Hematopoietic multipotent progenitor cell treated with erythropoietin and hydrocortisone succinate and interleukin-3 and kit ligand, for 17 days (in vitro differentiated cells): ENCODE measurements at regions not wholly inside any gene's neighbourhood (a gene's known extent, or its start where the extent isn't known, plus 50 kb on each side); places are given as distances from the start of the nearest gene placed in this dataset.
"Not testable (repeated sequence)": the region's sequence is repeated elsewhere in the genome, so short reads cannot be mapped to it uniquely, and the experiment has no call there.

Experiments used
- DNase-seq: peaks from one replicate; pipeline ENCODE4 v3.0.0-alpha.2; 2015; ENCODE audit warnings: low spot score

DNA sequence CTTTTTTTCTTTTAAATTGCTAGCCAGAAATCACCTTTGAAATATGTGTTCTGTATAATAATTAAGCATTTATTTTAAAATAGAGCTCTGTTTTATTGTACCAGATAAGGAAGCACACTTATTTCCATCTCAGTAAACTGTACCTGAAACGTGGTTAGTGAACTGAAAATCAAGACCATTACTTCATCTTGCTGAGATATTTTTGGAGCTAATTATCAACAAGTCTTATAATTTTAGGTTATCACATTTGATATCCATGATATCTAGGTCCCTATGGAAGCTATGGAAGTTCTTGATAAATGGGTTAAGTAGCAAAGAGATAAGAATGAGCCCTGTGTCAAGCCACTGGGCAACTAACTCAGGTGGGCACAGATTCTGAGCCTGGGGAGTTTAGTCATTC lies 187.2 kb downstream of the NFKBIZ start:
- no peak for DNase-seq

- DNase-seq: no peak
Observed at GRCh38 chr3:102037209-102037608, 187.9 kb downstream of the NFKBIZ start.

GRCh38 chr3:102037791-102038190 lies 188.5 kb downstream of the NFKBIZ start:
- no peak for DNase-seq

DNA sequence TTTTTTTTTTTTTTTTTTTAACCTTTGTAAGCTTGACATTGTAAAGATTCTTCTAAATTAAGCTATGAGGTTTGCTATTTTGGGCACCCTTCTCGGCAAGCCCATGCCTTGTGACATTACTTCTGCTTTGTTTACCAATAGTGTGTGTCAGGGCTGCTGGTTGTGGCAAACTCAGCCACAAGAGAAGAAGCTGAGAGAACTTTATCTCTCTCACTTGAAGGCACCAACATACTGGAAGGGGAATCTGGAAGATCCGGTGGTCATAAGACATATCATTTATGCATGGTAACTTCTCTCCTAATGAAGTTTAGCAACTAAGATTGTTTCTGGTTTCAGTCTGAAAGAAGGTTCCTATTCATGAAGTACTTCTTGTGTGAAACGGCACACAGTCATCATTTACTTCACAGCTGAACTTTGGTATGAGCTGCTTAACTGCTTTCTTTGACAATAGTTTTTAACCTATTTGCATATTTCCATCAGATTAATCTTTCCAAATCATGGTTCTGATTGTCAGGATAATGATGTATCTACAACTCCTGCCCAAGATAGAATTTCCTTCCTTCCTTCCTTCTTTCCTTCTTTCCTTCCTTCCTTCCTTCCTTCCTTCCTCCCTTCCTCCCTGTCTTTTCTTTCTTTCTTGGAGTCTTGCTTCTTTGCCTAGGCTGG lies 189.3 kb downstream of the NFKBIZ start:
- DNase-seq: no peak

DNA sequence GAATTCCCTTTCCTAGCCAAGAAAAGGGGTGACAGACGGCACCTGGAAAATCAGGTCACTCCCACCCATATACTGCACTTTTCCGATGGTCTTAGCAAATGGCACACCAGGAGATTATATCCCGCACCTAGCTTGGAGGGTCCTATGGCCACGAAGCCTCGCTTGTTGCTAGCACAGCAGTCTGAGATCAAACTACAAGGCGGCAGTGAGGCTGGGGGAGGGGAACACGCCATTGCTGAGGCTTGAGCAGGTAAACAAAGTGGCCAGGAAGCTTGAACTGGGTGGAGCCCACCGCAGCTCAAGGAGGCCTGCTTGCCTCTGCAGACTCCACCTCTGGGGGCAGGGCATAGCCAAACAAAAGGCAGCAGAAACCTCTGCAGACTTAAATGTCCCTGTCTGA lies 190.8 kb downstream of the NFKBIZ start:
- DNase-seq: not testable (repeated sequence)

- no peak for DNase-seq
Observed at GRCh38 chr3:102053375-102053989, 204.2 kb downstream of the NFKBIZ start.

GRCh38 chr3:102054543-102055080 lies 205.3 kb downstream of the NFKBIZ start:
- DNase-seq: no peak

GRCh38 chr3:102057781-102058421 lies 208.6 kb downstream of the NFKBIZ start:
- DNase-seq: no peak

GRCh38 chr3:102059145-102059943 lies 210.0 kb downstream of the NFKBIZ start:
- no peak for DNase-seq

DNA sequence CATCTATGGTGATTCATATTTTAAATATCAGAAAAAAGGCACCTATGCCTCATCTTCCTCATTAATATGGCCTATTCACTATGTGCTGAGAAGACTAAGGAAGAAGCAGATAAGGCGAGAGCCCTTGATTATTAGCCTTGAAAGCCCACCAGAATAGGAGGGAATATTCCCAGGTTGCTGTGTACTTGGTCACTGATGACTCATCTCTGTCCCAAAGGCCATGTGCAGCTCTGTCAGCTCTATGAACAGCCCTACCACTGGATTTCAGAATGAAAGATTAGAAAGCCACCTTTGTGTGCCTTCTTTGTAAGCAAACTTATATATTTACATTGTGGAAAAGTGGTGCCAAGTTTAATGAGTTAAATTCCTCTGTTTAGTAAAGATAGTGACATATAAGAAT lies 211.5 kb downstream of the NFKBIZ start:
- no peak for DNase-seq

DNA sequence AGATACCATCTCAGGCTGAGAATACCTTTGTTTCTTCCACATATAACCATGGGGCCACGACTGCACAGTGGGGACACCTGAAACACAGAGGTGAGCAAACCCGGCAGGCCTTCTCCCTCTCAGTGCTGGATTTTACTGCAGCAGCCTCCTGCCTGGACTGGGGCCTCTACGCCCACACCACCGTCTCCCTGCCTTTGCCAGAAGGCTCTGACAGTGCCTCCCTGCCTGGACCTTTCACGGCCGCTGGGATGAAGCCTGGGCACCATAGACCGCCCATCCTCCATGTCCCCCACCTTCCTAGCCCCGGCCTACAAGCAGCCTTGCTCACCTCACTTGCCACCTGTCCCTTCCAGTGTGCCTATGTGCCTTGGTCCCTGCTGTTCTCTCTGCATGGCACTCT lies 214.3 kb downstream of the NFKBIZ start:
- no peak for DNase-seq

- DNase-seq: no peak
Observed at GRCh38 chr3:102066470-102066869, 217.2 kb downstream of the NFKBIZ start.

GRCh38 chr3:102068327-102068726 lies 219.0 kb downstream of the NFKBIZ start:
- DNase-seq: no peak

DNA sequence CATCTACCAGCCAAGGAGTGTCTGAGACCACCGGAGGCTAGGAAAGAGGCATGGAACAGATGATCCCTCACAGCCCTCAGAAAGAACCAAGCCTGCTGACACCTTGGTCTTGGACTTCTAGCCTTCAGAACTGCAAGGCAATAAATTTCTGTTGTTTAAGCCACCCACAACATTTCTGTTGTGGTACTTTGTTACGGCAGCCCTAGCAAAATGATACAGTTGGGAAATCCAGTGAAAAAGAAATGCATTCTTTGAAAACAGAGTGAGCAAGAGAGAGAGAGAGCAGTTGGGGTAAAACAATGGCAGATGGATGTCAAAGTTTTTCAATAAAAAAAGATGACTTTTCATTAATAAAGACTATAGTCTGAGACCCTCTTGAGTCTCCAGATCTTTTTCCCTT lies 219.4 kb downstream of the NFKBIZ start:
- DNase-seq: no peak

DNA sequence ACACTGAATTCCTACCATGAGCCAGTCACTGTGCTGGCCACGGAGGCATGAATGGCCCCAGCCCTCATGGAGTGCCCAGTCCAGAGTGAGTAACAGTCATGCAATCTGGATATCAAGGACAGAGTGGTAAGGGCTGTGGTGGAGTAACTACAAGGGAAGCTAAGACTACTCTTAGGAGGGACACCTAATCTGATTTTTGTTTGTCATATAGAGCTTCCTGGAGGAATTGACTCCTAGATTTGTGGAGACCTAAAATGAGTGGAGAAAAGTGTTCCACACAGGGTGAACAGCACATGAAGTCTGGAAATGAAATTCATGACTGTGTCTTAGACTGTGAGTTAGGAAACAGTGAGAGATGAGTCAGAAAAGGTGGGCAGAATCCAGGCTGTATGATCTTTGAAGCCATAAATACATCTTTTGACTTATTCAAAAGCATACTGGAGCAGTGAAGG lies 219.9 kb downstream of the NFKBIZ start:
- no peak for DNase-seq

DNA sequence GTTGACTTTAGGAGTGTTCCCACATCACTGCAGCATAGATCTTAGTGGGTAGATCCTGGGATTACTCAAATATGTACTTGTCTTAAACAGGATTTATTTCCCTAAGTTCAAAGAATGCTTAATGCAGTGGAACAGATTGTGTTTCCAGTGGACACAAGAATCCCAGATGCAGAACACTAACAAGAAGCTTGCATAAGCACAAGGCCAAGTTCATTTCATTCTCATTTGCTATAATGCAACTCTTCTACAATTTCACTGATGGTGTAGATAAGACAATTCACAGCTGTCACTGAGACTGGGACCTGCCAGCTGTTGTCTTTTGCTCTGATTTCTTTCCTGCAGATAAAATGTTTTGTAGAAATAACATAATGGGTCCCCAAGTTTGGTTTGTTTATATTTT lies 225.6 kb downstream of the NFKBIZ start:
- no peak for DNase-seq

DNA sequence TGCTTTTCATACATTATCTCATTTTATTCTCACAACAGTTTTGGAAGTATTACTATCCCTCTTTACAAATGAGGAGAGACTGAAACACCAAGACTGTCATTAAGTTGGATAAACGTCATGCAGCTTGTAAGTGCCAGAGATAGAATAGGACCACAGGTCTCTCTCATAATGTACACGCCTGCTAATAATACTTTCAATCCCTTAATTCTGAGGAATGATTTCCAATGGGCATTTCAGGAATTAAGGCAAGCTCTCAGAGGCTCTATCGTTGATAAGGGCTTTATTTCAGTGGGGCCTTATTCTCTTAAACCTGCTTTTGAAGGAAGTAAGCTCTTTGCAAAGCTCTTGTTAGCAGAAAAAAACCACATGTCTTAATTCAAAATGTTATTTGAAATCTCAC lies 229.1 kb downstream of the NFKBIZ start:
- DNase-seq: no peak

DNA sequence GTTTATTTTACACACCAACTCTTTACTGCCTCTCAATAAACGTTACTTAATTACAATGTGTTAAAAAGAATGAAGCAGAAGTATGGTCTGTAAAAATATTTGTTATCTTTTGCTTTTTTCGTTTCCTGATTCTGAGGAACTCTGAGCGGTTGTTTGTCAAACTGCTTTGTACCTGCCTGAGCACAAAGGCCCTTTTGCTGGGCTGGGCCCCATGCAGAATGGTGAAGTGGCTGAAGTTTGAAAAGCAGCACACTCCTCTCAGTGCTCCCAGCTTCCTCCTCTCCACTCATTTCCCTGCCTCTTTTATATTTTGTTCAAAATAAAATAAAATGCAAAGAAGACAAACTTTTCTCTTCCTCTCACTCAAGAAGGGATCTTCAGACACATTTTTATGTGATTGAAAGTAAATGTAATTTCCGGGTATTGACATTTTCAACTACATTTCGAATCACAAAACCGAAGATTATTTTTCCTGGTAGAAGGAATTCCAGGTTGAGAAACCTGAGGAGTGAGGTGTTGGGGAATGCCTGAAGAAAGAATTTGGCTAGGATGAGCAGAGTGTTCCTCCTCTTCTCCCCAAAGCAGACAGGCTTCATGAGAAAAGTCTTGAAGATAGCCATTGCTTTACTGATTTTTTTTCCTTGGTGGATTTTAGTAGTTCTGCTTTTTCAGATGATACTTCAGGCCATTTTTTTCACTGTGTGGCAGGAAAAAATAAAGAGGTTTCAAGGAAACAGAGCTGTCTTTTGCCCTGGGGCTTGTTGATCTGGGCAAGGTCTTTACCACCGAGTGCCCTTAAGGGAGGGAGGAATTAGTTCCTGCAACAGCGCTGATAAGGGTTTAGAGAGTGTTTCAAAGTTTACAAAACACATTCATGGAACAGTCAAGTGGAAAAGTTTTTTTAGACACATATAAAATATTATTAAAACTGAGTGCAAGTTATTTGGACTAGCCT lies 229.8 kb downstream of the NFKBIZ start:
- DNase-seq: no peak

GRCh38 chr3:102079809-102080197 lies 230.5 kb downstream of the NFKBIZ start:
- DNase-seq: no peak

GRCh38 chr3:102081572-102082289 lies 232.4 kb downstream of the NFKBIZ start:
- no peak for DNase-seq

- DNase-seq: no peak
Observed at GRCh38 chr3:102083473-102083872, 234.2 kb downstream of the NFKBIZ start.
